Right atrium auricular region (tissue), 2 donors: ENCODE measurements at regions not wholly inside any gene's neighbourhood (a gene's known extent, or its start where the extent isn't known, plus 50 kb on each side); places are given as distances from the start of the nearest gene placed in this dataset.
"Not testable (repeated sequence)": the region's sequence is repeated elsewhere in the genome, so short reads cannot be mapped to it uniquely, and the experiment has no call there.

ENCODE experiments used
- DNase-seq: peaks from one replicate; pipeline ENCODE4 v3.0.0-alpha.2; 2019; ENCODE audit warnings: low spot score
- H3K27ac ChIP-seq, 2 donors: fragments of 200-600 bp; sonication (generic); 1 replicate in 1 of 2; 2 replicates in 1 of 2; pipeline ENCODE4 v1.5.1; 2016 to 2019
- H3K27me3 ChIP-seq, 2 donors: fragments of 200-600 bp; sonication (generic); one replicate each; pipeline versions ENCODE4 v1.5.1 to v1.6.0; 2017 to 2019
- H3K36me3 ChIP-seq: fragments of 200-600 bp; sonication (generic); one replicate; pipeline ENCODE4 v1.5.1; 2016
- H3K4me1 ChIP-seq, 2 donors: fragments of 200-600 bp; sonication (generic); one replicate each; pipeline versions ENCODE4 v1.5.1 to v1.6.0; 2017 to 2019
- H3K4me3 ChIP-seq, 2 donors: fragments of 200-600 bp; sonication (generic); 1 replicate in 1 of 2; 2 replicates in 1 of 2; pipeline ENCODE4 v1.5.1; 2017 to 2019; ENCODE audit warnings: mild to moderate bottlenecking in 1 of 2, moderate library complexity in 1 of 2
- H3K9me3 ChIP-seq, 2 donors: fragments of 200-600 bp; sonication (generic); one replicate each; pipeline ENCODE4 v1.5.1; 2019
- TF ChIP-seq, protein P1 (sequence below), 2 donors: fragments of 200-600 bp; sonication (generic); IDR thresholded peaks; one replicate each; pipeline ENCODE4 v1.5.1; 2019; ENCODE audit warnings: antibody characterized with exemption in 2 of 2

DNA sequence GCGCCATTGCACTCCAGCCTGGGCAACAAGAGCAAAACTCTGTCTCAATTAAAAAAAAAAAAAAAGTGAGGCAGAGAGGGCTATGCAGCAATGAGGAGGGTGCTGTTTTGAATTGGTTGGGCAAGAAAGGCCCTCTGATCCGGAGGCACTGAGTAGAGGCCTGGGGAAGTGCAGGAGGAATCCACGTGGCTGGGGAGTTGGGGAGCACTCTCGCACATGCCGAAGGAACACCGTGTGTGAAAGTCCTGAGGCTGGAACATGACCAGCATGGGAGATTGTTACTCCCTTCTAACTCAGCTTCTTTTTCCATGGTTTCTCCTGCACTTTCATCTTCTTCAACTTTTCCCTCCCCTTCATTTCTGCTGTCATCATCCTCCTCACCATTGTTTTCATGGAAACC, 347.9 kb upstream of the HS6ST1 start:
- TF ChIP-seq, protein P1, sequence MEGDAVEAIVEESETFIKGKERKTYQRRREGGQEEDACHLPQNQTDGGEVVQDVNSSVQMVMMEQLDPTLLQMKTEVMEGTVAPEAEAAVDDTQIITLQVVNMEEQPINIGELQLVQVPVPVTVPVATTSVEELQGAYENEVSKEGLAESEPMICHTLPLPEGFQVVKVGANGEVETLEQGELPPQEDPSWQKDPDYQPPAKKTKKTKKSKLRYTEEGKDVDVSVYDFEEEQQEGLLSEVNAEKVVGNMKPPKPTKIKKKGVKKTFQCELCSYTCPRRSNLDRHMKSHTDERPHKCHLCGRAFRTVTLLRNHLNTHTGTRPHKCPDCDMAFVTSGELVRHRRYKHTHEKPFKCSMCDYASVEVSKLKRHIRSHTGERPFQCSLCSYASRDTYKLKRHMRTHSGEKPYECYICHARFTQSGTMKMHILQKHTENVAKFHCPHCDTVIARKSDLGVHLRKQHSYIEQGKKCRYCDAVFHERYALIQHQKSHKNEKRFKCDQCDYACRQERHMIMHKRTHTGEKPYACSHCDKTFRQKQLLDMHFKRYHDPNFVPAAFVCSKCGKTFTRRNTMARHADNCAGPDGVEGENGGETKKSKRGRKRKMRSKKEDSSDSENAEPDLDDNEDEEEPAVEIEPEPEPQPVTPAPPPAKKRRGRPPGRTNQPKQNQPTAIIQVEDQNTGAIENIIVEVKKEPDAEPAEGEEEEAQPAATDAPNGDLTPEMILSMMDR (IDR thresholded peaks at IDR 0.05), result no peak
- Histone ChIP-seq H3K27me3 (no peaks in the 10 kb centered on the region), H3K27ac (no peak overlapping the region), H3K4me1 (no peaks in the 10 kb centered on the region), H3K9me3 (no peaks in the 10 kb centered on the region), H3K36me3 (no peaks in the 10 kb centered on the region), H3K4me3 (no peak overlapping the region)
- no peak for DNase-seq

DNA sequence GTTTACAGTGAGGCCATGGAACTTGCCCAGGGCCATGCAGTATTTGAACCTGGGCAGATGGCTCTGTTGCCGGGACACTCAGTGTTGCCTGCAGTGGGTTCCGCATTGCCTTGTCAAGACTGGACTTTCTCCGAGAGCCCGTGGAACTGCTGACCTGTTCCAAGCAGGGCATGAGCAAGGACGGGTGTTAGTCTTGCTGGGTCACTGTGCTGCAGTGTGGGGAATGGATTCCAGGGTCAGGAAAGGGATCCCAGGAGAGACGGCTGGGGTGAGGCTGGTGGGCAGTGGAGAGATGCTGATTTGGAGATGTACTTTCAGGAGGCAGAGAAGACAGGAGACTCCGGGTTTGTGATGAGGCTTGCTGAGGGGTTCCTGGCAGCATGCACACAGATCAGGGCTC, 348.7 kb upstream of the HS6ST1 start:
- H3K9me3 ChIP-seq, result no peaks in the 10 kb centered on the region
- no peak overlapping the region for H3K4me3 ChIP-seq
- TF ChIP-seq, protein P1 (IDR thresholded peaks at IDR 0.05), result no peak
- peak; percentile 48 for DNase-seq
- no peaks in the 10 kb centered on the region for H3K36me3 ChIP-seq
- H3K27me3 ChIP-seq, result no peaks in the 10 kb centered on the region
- no peak overlapping the region for H3K27ac ChIP-seq
- H3K4me1 ChIP-seq, result no peaks in the 10 kb centered on the region

- Histone ChIP-seq H3K4me3 (no peak overlapping the region), H3K9me3 (no peaks in the 10 kb centered on the region), H3K27ac (no peak overlapping the region), H3K27me3 (no peaks in the 10 kb centered on the region), H3K36me3 (no peaks in the 10 kb centered on the region), H3K4me1 (no peaks in the 10 kb centered on the region)
- DNase-seq, result no peak
- TF ChIP-seq, protein P1 (IDR thresholded peaks at IDR 0.05), result no peak
Measured at GRCh38 chr2:128668946-128669345, 350.3 kb upstream of the HS6ST1 start.

GRCh38 chr2:128670066-128670465, 351.4 kb upstream of the HS6ST1 start:
- Histone ChIP-seq H3K4me3 (no peak overlapping the region), H3K36me3 (no peaks in the 10 kb centered on the region), H3K27ac (no peak overlapping the region), H3K27me3 (no peaks in the 10 kb centered on the region), H3K9me3 (no peaks in the 10 kb centered on the region), H3K4me1 (no peaks in the 10 kb centered on the region)
- no peak for DNase-seq
- TF ChIP-seq, protein P1 (IDR thresholded peaks at IDR 0.05), result no peak

- H3K4me1 ChIP-seq, H3K9me3 ChIP-seq, H3K27me3 ChIP-seq, H3K4me3 ChIP-seq, H3K27ac ChIP-seq, H3K36me3 ChIP-seq: not testable (repeated sequence)
- peak; percentile 30 for DNase-seq
Measured at GRCh38 chr2:128671981-128672757, 353.5 kb upstream of the HS6ST1 start.

- peak; percentile 32 for DNase-seq
- not testable (repeated sequence) for H3K27me3 ChIP-seq, H3K4me1 ChIP-seq, H3K27ac ChIP-seq, H3K9me3 ChIP-seq, H3K36me3 ChIP-seq, H3K4me3 ChIP-seq
Measured at GRCh38 chr2:128679680-128680079, 361.0 kb upstream of the HS6ST1 start.

GRCh38 chr2:128681507-128681906, 362.8 kb upstream of the HS6ST1 start:
- Histone ChIP-seq H3K36me3 (no peaks in the 10 kb centered on the region), H3K9me3 (no peaks in the 10 kb centered on the region), H3K4me1 (no peaks in the 10 kb centered on the region), H3K4me3 (no peak overlapping the region), H3K27ac (no peak overlapping the region), H3K27me3 (no peaks in the 10 kb centered on the region)
- DNase-seq, result peak; percentile 23
- TF ChIP-seq, protein P1 (IDR thresholded peaks at IDR 0.05), result no peak
